NCI-H2171 treated with DMSO at 0.1 percent for 48 hours (cell line): ENCODE measurements at regions not wholly inside any gene's neighbourhood (a gene's known extent, or its start where the extent isn't known, plus 50 kb on each side); places are given as distances from the start of the nearest gene placed in this dataset.
A peak's percentile ranks its signal among the peaks of the same experiment; 100 is the strongest.
"Not testable (repeated sequence)": the region's sequence is repeated elsewhere in the genome, so short reads cannot be mapped to it uniquely, and the experiment has no call there.

Source experiments
- DNase-seq: peaks from one replicate; lab custom pipeline; 2025; lab: John Stamatoyannopoulos, UW

DNA sequence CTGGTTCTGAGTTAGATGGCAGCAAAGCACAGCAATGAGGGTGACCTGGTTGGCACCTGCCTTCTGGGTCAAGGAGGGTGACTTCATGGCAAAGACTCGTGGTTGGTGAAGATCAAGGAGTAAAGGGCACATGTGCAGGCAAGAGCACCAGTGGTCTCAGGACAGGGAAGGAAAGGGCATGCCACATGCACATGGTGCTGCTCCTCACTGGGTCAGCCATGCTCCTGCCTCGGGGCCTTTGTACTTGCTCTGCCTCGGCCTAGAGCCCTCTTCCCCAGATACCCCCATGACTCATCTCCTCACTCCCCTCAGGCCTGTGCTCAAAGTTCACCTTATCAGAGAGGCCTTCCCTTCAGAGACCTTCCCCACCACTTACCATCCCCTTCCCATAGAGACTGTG is 106.7 kb upstream of the KDM7A start:
- no peak for DNase-seq

DNA sequence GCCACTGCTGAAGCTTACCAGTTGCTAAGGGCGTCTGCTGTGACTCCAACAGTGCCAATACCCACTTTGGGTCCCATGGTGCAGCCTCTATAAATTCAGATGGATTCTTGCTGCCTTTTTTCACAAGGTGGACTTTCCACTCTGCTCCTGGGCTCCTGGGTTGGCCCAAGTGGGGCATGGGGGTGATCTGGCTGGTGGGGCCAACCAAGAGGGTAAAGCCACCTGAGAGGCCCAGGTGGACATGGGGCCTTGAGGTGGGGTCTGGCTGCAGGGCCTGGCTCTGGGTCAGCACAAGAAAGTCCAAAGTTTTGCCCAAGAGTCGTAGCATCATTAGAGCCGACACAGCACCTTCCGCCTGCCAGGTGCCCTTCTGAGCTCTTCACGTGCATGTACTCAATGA is 105.2 kb upstream of the KDM7A start:
- DNase-seq: no peak

DNA sequence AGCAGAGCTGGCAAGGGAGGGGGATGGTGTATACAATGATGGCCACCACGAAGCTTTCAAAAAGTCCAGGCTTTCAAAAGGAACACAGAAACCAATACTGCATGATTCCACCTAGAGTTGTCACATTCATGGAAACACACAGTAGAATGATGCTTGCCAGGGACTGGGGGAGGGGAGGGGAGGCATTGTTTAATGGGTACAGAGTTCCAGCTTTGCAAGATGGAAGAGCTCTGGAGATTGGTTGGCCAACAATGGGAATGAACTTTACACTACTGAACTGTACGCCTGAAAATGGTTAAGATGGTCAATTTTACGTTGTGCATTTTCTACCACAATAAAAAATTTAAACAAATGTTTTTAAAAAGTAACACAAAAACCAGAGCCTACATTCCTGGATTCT is 104.5 kb upstream of the KDM7A start:
- DNase-seq: no peak

DNA sequence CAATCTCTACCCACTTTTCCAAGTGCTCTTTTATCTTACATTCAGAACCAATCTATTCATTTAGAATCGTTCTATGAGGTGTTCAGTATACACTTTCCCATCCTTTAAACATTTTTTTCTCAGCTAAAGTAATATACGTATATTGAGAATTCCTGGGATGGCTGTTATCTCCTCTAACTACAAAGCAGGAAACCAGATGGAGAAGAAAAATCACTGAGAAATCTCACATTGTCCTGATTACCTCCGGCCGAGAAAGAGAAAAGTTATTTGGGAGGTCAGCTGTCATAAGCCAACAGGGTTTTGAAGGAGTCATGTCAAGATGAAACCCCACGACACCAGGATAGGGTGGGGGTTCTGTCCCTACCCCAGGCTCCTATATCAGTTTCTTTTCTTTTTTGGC is 99.2 kb upstream of the KDM7A start:
- no peak for DNase-seq

DNA sequence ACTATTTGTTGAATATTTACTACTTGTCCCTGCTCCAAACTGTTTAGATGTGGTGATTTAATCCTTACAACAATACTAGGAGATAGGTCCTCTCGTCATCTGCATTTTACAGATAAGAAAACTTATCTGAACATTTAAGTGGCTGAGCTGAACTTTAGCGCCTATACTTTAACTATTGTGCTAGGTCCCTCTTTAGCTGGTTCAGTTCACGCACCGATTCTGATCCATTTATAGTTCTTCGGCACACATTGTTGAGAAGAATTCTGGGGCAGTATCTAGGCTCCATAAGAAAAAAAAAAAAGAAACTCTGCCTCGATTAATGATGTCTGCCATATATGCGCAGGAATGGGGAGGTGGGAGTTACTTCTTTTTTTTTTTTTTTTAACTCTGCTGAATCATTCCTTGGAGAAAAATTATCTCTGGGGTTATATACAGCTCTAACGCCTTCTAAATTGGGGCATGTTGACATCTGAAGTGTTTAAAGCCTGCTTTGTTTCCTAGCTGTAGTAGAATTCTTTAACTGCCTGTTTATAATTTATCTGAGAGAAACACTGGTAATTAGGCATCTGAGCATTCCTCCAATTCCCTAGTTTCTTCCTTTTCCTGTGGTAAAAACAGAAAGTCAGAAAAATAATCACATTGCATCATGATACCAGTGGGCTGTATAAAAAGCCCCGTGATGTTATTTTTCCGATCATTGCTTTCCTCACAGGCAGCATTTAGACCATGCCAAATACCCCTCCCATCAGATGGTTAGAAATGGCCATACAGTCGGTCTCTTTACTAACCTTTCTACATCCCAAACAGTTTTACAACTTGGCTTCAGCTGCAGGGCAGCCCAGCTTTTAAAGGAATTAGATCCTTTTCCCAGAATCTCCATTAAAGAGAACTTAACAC is 98.5 kb upstream of the KDM7A start:
- no peak for DNase-seq

DNA sequence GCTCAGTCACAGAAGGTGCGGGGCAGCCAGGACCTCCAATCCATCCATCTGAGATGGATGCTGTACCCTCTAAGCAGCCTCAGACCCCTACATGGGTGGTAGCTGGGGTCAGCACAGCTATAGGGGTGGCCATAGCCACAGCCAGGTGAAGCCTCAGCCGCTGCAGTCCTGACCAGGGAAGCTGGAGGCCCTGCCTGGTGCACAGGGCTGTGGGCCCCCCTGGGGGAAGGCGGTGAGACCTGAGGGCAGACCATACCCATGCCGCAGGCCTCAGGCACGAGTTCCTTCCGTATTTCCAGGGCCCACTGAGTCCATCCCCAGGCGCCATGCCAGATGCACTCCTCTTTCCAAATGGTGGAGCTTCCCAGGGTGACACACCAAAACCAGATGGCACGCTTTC is 96.6 kb upstream of the KDM7A start:
- DNase-seq: peak; percentile 33

DNA sequence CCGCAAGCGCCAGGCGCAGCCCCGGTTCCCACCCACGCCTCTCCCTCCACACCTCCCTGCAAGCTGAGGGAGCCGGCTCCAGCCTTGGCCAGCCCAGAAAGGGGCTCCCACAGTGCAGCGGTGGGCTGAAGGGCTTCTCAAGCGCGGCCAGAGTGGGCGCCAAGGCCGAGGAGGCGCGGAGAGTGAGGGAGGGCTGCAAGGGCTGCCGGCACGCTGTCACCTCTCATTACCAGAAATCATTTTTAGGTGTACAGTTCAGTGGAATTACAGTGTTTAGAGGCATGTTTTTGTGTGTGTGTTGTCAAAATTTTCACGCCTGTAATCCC is 94.8 kb upstream of the KDM7A start:
- DNase-seq: not testable (repeated sequence)

DNA sequence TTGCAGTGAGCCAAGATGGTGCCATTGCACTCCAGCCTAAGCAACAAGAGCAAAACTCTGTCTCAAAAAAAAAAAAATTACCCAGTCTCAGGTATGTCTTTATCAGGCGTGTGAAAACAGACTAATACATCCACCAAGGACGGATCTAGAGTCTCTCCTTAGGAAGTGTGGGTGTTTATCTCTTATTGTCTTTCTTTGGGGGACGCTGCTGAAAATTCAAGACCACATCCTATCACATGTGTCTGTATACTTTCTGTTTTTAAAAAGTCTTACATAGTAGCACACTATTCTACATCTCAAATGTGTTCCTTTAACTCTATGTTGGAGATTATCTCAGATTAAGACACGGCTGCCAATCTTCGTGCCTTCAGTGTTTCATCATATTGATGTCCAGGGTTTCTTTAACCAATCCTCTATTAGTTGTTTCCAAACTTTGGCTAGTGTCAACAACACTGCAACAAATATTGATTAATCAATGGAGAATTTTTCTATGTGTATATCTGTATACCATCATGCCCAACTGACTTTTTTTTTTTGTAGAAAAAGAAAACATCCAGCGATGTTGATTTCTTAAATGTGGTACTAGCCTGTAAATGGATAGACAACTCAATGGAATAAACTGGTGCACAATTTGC is 92.3 kb upstream of the KDM7A start:
- no peak for DNase-seq

DNA sequence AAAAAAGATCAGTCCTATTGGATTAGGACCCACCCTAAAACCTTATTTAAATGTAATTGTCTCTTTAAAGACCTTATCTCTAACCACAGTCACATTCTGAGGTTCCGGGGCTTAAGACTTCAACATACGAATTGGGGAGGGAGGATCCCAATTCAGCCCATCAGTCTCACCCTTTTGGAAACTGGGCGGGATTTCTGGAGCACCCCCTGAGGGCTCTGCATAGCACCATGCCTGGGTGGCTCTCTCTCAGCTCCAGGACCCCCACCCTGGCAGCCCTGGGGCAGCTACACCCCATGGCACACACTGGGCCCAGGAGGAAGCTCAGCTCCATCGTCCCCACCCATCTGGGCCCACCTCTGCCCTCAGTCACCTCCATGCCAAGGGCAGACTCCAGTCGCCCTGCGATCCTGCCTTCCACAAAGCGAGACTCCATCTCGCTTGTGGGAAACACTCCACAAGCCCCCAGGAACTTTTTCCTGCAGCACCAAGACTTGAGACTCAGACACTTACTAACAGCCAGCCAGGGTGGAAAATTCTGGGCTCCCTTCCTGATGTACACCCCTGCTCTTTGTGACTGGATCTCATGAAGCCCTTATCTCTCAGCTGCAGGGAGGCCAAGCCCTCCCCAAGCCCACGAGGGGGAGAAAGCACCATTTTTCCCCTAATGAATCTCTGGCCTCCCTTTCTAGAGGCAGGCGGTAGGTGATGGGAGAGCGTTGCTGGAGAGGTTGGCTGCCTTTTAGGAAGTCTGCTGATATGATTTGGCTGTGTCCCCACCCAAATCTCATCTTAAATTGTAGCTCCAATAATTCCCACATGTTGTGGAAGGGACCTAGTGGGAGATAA is 90.8 kb upstream of the KDM7A start:
- no peak for DNase-seq

DNA sequence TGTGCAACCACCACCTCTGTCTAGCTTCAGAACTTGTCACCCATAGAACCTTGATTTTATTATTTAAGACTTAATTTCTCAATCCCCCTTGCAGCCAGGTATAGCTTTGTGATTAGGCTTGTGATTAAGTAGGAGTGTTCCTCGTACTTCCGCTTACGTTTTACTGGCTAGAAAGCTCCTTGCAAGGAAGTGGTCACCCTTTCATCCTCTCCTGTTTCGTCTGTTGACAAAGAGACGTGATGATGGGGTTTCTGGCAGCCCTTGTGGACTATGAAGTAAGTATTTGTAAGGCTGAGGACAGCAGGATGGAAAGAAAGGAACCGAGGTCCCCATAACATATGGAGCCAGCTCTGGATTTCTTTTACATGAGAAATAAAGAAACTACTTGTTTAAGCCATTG is 86.5 kb upstream of the KDM7A start:
- DNase-seq: no peak

DNA sequence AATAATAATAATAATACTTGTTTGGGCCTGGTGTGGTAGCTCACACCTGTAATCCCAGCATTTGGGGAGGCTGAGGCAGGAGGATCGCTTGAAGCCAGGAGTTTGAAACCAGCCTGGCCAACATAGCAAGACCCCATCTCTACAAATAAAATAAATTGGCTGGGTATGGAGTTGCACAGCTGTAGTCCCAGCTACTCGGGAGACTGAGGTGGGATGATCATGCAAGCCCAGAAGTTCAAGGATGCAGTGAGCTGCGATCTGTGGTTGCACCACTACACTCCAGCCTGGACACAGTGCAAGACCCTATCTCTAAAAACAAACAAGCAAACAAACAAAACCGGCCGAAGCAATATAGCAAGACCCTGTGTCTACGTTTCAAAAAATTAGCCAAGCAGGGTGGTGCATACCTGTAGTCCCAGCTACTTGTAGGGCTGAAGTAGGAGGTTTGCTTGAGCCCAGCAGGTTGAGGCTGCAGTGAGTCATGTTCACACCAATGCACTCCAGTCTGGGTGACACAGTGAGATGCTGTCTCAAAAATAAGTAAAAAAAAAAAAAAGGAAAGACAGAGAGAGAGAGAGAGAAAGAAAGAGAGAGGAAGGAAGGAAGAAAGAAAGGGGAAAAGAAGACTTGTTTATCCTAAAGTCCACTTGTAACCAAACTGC is 85.6 kb upstream of the KDM7A start:
- no peak for DNase-seq

DNA sequence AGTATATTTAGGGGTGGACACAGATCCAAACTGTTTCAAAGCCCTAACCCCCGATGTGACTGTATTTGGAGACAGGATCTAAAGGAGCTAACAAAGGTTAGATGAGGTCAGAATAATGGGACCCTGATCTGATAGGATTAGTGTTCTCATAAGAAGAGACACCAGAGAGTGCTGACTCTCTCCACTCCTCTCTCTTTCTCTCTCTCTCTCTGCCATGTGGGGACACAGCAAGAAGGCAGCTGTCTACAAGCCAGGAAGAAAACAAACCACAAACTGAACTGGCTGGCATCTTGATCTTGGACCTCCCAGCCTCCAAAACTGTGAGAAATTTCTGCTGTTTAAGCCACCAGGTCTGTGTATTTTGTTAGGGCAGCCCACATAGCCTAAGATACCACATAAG is 84.7 kb upstream of the KDM7A start:
- no peak for DNase-seq

DNA sequence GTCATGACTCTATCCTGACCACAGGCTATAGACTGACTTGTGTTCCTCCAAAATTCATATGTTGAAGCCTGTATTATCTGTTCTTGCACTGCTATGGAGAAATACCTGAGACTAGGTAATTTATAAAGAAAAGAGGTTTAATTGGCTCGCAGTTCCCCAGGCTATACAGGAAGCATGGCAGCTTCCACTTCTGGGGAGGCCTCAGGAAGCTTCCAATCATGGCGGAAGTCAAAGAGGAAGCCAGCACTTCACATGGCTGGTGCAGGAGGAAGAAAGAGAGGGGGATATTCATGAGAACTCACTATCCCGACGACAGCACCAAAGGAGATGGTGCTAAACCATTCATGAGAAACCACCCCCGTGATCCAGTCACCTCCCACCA is 84.3 kb upstream of the KDM7A start:
- DNase-seq: no peak

DNA sequence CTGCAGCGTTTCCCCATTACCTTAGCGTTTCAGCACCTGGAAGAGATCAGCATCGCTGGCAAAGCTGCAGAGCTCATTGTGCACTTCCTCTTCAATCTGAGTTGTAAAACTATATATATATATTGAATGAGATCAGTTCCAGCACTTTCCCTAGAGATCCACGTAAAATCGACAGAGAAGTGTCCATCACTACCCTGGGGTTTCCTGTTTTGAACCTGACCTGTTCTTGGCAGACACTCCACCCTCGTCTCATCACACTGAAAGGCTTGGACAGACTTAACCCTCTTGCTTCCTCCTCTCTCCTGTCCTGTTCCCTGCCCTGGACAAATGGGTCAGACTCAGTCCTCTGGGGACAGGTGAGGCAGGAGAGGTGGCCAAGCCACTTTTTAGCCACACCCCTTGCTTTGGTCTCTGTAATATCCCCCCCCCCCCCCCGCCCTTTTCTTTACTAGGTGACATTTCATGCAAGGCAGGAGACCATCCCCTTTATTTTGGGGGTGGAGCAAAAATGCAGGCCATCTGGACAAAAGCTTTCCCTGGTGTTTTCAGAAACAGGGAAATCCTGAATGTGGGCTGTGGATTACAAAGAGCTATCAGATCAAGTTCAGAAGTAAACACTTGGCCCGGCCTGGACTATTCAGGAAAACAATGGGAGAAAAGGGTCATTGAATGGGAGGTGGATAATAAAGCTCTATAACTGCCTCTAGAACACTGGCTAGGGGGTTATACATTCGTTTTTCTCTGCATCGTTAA is 83.7 kb upstream of the KDM7A start:
- no peak for DNase-seq

DNA sequence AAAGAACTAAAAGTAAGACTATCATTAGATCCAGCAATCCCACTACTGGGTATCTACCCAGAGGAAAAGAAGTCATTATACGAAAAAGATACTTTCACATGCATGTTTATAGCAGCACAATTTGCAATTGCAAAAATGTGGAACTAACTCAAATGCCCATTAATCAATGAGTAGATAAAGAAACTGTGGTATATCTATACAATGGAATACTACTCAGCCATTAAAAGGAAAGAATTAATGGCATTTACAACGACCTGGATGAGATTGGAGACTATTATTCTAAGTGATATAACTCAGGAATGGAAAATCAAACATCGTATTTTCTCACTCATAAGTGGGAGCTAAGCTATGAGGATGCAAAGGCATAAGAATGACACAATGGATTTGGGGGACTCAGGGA is 80.5 kb upstream of the KDM7A start:
- not testable (repeated sequence) for DNase-seq

DNA sequence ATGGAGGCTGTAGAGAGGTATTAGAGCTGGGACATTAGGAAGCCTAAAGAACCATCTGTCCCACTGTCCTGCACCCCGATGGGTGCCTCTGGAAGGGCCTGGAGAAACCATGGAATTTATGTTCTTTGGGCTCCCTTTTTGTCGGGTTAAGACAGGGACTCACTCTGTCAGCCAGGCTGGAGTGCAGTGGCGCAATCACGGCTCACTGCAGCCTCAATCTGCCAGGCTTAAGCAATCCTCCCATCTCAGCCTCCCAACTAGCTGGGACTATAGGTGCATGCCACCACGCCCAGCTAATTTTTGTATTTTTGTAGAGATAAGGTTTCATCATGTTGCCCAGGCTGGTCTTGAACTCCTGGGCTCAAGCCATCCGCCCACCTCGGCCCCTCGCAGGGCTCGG is 78.2 kb upstream of the KDM7A start:
- not testable (repeated sequence) for DNase-seq

DNA sequence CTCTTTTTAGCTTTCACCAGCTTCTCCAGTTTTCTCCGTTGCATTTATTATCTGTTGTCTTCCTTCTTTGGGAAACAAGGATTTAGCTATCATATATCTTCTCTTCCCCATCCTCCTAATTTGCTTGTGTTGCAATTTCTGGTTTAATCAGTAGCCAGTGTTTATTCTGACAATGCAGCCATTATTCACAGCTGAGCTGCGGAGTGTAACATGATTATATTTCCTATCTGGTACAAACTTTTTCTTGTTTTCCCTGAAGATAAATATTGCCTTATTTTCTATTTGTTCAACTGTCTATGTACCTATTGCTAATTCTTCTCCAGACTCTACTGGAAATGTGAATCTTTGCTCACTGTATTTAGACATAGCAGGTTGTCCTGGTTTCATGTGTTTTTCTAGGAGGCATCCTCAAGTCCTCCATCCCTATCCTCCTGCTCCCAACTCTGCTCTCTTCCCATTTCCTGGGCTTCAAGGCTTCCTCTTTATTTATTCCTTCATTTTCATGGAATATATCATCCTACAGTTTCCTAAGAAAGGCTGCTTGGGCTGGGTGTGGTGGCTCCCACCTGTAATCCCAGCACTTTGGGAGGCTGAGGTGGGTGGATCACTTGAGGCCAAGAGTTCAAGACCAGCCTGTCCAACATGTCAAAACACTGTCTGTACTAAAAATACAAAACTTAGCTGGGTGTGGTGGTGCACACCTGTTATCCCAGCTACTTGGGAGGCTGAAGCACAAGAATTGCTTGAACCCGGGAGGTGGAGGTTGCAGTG is 72.4 kb upstream of the KDM7A start:
- no peak for DNase-seq

DNA sequence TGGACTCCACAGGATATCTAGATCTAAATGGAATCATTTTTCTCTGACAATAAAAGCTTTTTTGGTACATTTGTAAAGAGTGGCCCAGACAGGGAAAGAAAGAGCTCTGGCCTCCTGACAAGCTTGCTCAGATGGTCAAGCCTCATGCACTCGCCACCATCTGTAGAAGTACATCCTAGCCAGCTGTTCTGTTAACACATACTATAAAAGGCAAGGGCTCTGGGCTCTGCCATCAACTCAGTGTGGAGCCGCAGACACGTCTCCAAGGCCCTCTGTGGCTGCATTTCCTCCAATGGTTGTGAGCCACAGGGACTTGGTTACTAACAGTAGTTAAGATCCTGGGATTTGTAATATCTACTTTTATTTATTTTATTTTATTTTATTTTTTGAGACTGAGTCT is 70.8 kb upstream of the KDM7A start:
- DNase-seq: peak; percentile 12

DNA sequence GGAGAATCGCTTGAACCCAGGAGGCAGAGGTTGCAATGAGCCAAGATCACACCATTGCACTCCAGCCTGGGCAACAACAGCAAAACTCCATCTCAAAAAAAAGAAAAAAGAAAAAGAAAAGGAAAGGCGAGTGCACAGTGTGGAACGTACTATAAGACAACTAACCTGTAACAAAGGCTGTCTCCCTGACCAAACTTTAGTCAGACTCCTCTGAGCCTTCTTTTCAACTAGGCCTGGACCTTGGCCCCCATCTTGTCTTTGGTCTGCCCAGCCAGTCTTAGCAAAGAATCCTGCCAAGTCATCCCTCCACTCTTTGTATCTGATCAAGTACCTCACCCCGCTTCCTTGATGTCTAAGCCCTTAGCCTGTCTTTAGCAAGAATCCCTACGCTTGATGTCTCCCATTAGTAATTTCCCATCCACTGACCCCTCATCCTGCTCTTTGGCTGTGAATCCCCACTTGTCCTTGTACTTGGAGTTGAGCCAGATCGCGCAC is 68.9 kb upstream of the KDM7A start:
- DNase-seq: no peak
